ENCODE measurements at regions not wholly inside any gene's neighbourhood (a gene's known extent, or its start where the extent isn't known, plus 50 kb on each side); places are given as distances from the start of the nearest gene placed in this dataset.
"Not testable (repeated sequence)": the region's sequence is repeated elsewhere in the genome, so short reads cannot be mapped to it uniquely, and the experiment has no call there.

GRCh38 chr4:20046931-20047677, 204.6 kb upstream of the SLIT2 start:
- DNase-seq (ENCODE audit: low spot score): no peak

GRCh38 chr4:20046179-20046578, 205.5 kb upstream of the SLIT2 start:
- no peak for DNase-seq (ENCODE audit: low spot score)

GRCh38 chr4:20044966-20045365, 206.7 kb upstream of the SLIT2 start:
- no peak for DNase-seq (ENCODE audit: low spot score)

GRCh38 chr4:20044502-20044911, 207.2 kb upstream of the SLIT2 start:
- no peak for DNase-seq (ENCODE audit: low spot score)

- no peak for DNase-seq (ENCODE audit: low spot score)
Observed at GRCh38 chr4:20043991-20044390, 207.7 kb upstream of the SLIT2 start.

GRCh38 chr4:20042769-20043168, 208.9 kb upstream of the SLIT2 start:
- no peak for DNase-seq (ENCODE audit: low spot score)

- no peak for DNase-seq (ENCODE audit: low spot score)
Observed at GRCh38 chr4:20041839-20042407, 209.8 kb upstream of the SLIT2 start.

- no peak for DNase-seq (ENCODE audit: low spot score)
Observed at GRCh38 chr4:20037745-20038144, 214.0 kb upstream of the SLIT2 start.

GRCh38 chr4:20030108-20030507, 221.6 kb upstream of the SLIT2 start:
- no peak for DNase-seq (ENCODE audit: low spot score)

- DNase-seq (ENCODE audit: low spot score): no peak
Observed at GRCh38 chr4:20028645-20029044, 223.1 kb upstream of the SLIT2 start.

GRCh38 chr4:20026456-20026855, 225.2 kb upstream of the SLIT2 start:
- no peak for DNase-seq (ENCODE audit: low spot score)

GRCh38 chr4:20022471-20022870, 229.2 kb upstream of the SLIT2 start:
- DNase-seq (ENCODE audit: low spot score): no peak

GRCh38 chr4:20020056-20020455, 231.6 kb upstream of the SLIT2 start:
- DNase-seq (ENCODE audit: low spot score): no peak

- no peak for DNase-seq (ENCODE audit: low spot score)
Observed at GRCh38 chr4:20019310-20020015, 232.2 kb upstream of the SLIT2 start.

- no peak for DNase-seq (ENCODE audit: low spot score)
Observed at GRCh38 chr4:20017777-20018115, 234.0 kb upstream of the SLIT2 start.

- DNase-seq (ENCODE audit: low spot score): peak; percentile 10
Observed at GRCh38 chr4:20017070-20017776, 234.5 kb upstream of the SLIT2 start.

GRCh38 chr4:20015636-20016224, 236.0 kb upstream of the SLIT2 start:
- no peak for DNase-seq (ENCODE audit: low spot score)

- not testable (repeated sequence) for DNase-seq (ENCODE audit: low spot score)
Observed at GRCh38 chr4:20003836-20004558, 247.7 kb upstream of the SLIT2 start.

GRCh38 chr4:19999775-20000414, 251.8 kb upstream of the SLIT2 start:
- DNase-seq (ENCODE audit: low spot score): no peak

GRCh38 chr4:19999276-19999675, 252.4 kb upstream of the SLIT2 start:
- no peak for DNase-seq (ENCODE audit: low spot score)

GRCh38 chr4:19993242-19993641, 258.5 kb upstream of the SLIT2 start:
- DNase-seq (ENCODE audit: low spot score): no peak
